ENCODE measurements at regions not wholly inside any gene's neighbourhood (a gene's known extent, or its start where the extent isn't known, plus 50 kb on each side); places are given as distances from the start of the nearest gene placed in this dataset.

DNA sequence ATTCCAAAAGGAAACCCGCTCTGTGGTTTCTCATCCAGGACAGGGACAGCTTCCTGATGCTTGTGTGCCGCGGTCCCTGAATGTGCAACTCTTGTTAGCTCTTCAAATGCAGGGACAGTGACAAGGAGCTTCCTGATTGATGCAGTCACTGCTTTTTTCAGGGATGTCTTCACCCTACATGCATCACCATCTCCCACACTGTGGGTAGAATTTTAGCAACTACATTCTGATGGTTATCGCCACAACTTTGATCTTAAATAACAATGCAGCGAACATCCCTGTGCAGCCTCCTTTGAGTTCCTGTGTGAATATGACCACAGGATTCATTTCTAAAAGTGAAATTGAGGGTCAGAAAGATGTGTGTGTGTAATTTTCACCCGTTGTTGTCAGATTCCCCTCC is 115.0 kb downstream of the GGTLC2 start:
- in situ Hi-C loops (cut with MboI; ENCODE audit: low pct_unique_long_range_greater_than_20kb, low sequenced_read_pairs, unreplicated experiment) = no loop called here
- no peak for DNase-seq (ENCODE audit: low spot score)
- TF ChIP-seq, protein P1, sequence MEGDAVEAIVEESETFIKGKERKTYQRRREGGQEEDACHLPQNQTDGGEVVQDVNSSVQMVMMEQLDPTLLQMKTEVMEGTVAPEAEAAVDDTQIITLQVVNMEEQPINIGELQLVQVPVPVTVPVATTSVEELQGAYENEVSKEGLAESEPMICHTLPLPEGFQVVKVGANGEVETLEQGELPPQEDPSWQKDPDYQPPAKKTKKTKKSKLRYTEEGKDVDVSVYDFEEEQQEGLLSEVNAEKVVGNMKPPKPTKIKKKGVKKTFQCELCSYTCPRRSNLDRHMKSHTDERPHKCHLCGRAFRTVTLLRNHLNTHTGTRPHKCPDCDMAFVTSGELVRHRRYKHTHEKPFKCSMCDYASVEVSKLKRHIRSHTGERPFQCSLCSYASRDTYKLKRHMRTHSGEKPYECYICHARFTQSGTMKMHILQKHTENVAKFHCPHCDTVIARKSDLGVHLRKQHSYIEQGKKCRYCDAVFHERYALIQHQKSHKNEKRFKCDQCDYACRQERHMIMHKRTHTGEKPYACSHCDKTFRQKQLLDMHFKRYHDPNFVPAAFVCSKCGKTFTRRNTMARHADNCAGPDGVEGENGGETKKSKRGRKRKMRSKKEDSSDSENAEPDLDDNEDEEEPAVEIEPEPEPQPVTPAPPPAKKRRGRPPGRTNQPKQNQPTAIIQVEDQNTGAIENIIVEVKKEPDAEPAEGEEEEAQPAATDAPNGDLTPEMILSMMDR (IDR thresholded peaks at IDR 0.05; ENCODE audit: extremely low read depth, insufficient read depth, missing control alignments) = no peak

DNA sequence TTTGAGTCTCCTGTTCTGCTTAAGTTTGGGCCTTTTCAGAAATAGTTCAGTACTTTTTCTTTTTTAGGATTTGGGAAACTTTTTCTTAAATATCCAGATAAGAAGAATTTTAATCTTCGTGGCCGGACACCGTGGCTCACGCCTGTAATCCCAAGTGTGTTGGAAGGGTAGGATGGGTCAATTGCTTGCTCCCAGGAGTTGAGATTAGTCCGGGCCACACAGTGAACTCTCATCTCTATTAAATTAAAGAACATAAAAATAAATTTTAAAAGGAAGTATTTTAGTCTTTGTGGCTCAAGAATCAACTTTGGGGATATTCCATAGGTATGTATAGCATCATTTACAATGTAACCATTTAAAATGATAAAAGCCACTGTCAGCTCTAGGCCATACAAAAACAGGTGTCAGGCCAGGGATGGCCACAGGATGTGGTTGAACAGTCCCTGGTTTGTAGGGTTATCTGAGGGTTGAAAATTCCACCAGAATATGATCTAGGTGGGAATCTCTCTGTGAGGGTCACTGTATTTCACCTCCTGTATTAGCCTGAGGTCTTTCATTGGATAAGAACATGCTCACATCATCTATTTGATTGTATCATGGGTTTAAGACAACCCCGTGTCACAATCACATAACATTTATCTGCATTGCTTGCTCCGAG is 115.6 kb downstream of the GGTLC2 start:
- DNase-seq (ENCODE audit: low spot score) = no peak
- TF ChIP-seq, protein P1 (IDR thresholded peaks at IDR 0.05; ENCODE audit: extremely low read depth, insufficient read depth, missing control alignments) = no peak
- in situ Hi-C loops (cut with MboI; ENCODE audit: low pct_unique_long_range_greater_than_20kb, low sequenced_read_pairs, unreplicated experiment) = no loop called here

DNA sequence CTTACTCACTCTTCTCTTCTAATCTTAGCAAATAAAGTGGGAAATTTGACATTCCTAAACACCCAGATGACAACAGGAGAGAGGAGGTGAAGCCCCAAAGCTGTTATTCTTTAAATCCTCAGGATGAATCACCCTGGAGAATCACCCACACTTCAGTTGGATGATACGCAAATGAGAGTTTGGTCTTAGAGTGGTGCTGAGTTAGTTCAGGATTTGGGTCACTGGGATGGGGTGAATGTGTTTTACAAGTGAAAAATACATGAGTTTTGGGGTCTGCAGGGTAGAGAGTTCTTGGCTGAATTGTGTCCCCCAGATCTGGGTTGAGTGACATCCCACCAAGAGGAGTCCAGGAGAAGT is 117.2 kb downstream of the GGTLC2 start:
- no peak for DNase-seq (ENCODE audit: low spot score)
- TF ChIP-seq, protein P1 (IDR thresholded peaks at IDR 0.05; ENCODE audit: extremely low read depth, insufficient read depth, missing control alignments) = no peak
- in situ Hi-C loops (cut with MboI; ENCODE audit: low pct_unique_long_range_greater_than_20kb, low sequenced_read_pairs, unreplicated experiment) = no loop called here

DNA sequence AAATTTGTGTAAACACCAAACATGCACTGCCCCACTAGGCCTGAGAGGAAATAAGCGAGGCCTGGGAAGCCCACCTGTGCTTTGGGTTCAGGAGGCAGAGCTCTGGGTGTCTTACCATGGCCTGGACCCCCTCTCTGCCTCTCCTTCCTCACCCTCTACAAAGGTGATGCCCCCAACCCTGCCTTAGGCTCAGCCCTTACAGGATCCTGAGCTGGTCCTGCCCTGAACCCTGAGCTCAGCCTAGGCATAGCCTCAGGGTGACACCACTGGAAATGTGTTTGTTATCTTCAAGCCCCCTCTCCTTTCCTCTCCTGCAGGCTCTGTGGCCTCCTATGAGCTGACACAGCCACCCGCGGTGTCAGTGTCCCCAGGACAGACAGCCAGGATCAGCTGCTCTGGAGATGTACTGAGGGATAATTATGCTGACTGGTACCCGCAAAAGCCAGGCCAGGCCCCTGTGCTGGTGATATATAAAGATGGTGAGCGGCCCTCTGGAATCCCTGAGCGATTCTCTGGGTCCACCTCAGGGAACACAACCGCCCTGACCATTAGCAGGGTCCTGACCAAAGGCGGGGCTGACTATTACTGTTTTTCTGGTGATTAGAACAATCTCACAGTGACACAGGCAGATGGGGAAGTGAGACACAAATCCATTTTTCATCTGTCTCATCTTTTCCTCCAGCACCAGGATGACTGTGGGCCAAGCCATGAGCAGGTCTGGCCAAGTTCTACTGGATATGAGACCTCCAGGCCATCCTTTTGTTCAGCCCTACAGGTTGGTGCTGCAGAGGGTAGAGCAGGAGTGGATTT is 117.8 kb downstream of the GGTLC2 start:
- no peak for DNase-seq (ENCODE audit: low spot score)
- in situ Hi-C loops (cut with MboI; ENCODE audit: low pct_unique_long_range_greater_than_20kb, low sequenced_read_pairs, unreplicated experiment) = no loop called here
- TF ChIP-seq, protein P1 (IDR thresholded peaks at IDR 0.05; ENCODE audit: extremely low read depth, insufficient read depth, missing control alignments) = no peak

DNA sequence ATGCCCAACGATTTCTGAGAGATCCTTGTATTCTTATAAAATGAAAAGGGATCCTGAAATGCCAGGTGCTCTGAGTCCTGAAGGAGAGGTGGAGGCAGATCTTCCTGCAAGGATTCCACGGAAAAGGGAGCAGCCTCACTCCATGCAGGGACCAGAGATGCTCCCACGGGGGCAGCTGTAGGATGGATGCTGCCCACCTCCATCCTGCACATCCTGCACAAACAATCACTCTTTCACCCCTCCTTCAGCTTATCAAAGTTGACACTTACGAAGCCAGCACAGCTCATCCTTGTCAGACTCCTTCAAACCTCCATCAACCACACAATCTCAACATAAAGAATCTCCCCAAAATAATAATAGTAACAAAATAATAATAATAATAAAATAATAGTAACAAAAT is 119.1 kb downstream of the GGTLC2 start:
- DNase-seq (ENCODE audit: low spot score) = no peak
- in situ Hi-C loops (cut with MboI; ENCODE audit: low pct_unique_long_range_greater_than_20kb, low sequenced_read_pairs, unreplicated experiment) = no loop called here
- TF ChIP-seq, protein P1 (IDR thresholded peaks at IDR 0.05; ENCODE audit: extremely low read depth, insufficient read depth, missing control alignments) = no peak

DNA sequence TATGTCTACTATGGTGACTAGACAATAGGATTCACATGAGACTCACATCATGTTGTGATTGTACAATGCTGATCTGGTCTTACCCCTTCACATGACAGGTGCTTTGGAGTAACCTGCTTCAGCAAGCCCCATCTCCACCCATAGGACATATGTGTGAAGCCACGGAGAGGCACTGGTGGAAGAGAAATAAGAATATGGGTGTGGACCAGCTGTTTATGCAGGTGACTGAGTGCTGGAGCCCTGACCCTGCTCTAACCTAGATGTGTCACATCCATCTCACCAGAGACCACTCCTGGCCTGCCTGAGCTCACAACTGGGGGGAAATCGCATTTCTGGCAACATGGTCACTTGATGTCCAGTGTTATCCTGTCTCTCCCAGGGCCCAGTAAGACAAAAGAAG is 119.7 kb downstream of the GGTLC2 start:
- in situ Hi-C loops (cut with MboI; ENCODE audit: low pct_unique_long_range_greater_than_20kb, low sequenced_read_pairs, unreplicated experiment) = no loop called here
- TF ChIP-seq, protein P1 (IDR thresholded peaks at IDR 0.05; ENCODE audit: extremely low read depth, insufficient read depth, missing control alignments) = no peak

More for the DNA sequence above, 119.7 kb downstream of the GGTLC2 start:
- no peak for DNase-seq (ENCODE audit: low spot score)
